Activated T-helper 17 cell treated with anti-CD3 and anti-CD28 coated beads, Interleukin-2, amount 50 U/mL, for 72 hours (primary cell): ENCODE measurements at regions not wholly inside any gene's neighbourhood (a gene's known extent, or its start where the extent isn't known, plus 50 kb on each side); places are given as distances from the start of the nearest gene placed in this dataset.
"Not testable (repeated sequence)": the region's sequence is repeated elsewhere in the genome, so short reads cannot be mapped to it uniquely, and the experiment has no call there.

ENCODE experiments used
- ATAC-seq: fragments of 150-1000 bp; cut with Tn5 transposase; replicated peaks from 2 replicates; pipeline ENCODE4 v1.10.0; 2021; ENCODE audit warnings: mild to moderate bottlenecking, moderate library complexity
- H3K27ac Mint-ChIP-seq: one replicate; pipeline ENCODE4 v1.8.0; 2022; ENCODE audit warnings: mixed read lengths
- H3K27me3 Mint-ChIP-seq: one replicate; pipeline ENCODE4 v1.8.0; 2022; ENCODE audit warnings: mixed read lengths
- H3K36me3 Mint-ChIP-seq: one replicate; pipeline ENCODE4 v1.8.0; 2022; ENCODE audit warnings: low read depth, mild to moderate bottlenecking, mixed read lengths
- H3K4me1 Mint-ChIP-seq: one replicate; pipeline ENCODE4 v1.8.0; 2022; ENCODE audit warnings: mixed read lengths
- H3K4me3 Mint-ChIP-seq: one replicate; pipeline ENCODE4 v1.8.0; 2022; ENCODE audit warnings: mild to moderate bottlenecking, mixed read lengths
- H3K9me3 Mint-ChIP-seq: one replicate; pipeline ENCODE4 v1.8.0; 2022; ENCODE audit warnings: mixed read lengths

GRCh38 chr6:78526432-78526831, 340.9 kb upstream of the IRAK1BP1 start:
- ATAC-seq, result no peak
- H3K4me3 Mint-ChIP-seq, result no peak overlapping the region
- H3K4me1 Mint-ChIP-seq, result no peaks in the 10 kb centered on the region

GRCh38 chr6:78528926-78529325, 338.4 kb upstream of the IRAK1BP1 start:
- Mint-ChIP-seq H3K9me3 (no peaks in the 10 kb centered on the region), H3K4me3 (no peak overlapping the region), H3K36me3 (no peaks in the 10 kb centered on the region), H3K27me3 (no peaks in the 10 kb centered on the region), H3K4me1 (no peaks in the 10 kb centered on the region), H3K27ac (no peak overlapping the region)
- no peak for ATAC-seq

More at GRCh38 chr6:78526432-78526831, 340.9 kb upstream of the IRAK1BP1 start:
- H3K36me3 Mint-ChIP-seq, result no peaks in the 10 kb centered on the region
- peaks cover 5% of the 10 kb centered on the region for H3K9me3 Mint-ChIP-seq
- H3K27ac Mint-ChIP-seq, result no peak overlapping the region
- peaks cover 3% of the 10 kb centered on the region for H3K27me3 Mint-ChIP-seq

GRCh38 chr6:78530208-78530607, 337.1 kb upstream of the IRAK1BP1 start:
- Mint-ChIP-seq H3K27me3 (no peaks in the 10 kb centered on the region), H3K27ac (no peak overlapping the region), H3K36me3 (no peaks in the 10 kb centered on the region), H3K4me3 (no peak overlapping the region), H3K4me1 (no peaks in the 10 kb centered on the region), H3K9me3 (no peaks in the 10 kb centered on the region)
- ATAC-seq, result no peak

- Mint-ChIP-seq H3K9me3 (no peaks in the 10 kb centered on the region), H3K4me1 (no peaks in the 10 kb centered on the region), H3K27ac (no peak overlapping the region), H3K36me3 (no peaks in the 10 kb centered on the region), H3K4me3 (no peak overlapping the region), H3K27me3 (no peaks in the 10 kb centered on the region)
- ATAC-seq, result no peak
Measured at GRCh38 chr6:78533426-78533825, 333.9 kb upstream of the IRAK1BP1 start.

GRCh38 chr6:78533876-78534275, 333.5 kb upstream of the IRAK1BP1 start:
- Mint-ChIP-seq H3K36me3 (no peaks in the 10 kb centered on the region), H3K9me3 (no peaks in the 10 kb centered on the region), H3K27ac (no peak overlapping the region), H3K4me1 (no peaks in the 10 kb centered on the region), H3K4me3 (no peak overlapping the region), H3K27me3 (no peaks in the 10 kb centered on the region)
- ATAC-seq, result no peak

GRCh38 chr6:78538002-78538401, 329.3 kb upstream of the IRAK1BP1 start:
- peak; percentile 43 for ATAC-seq
- Mint-ChIP-seq H3K4me3 (no peak overlapping the region), H3K36me3 (no peaks in the 10 kb centered on the region), H3K27me3 (no peaks in the 10 kb centered on the region), H3K27ac (no peak overlapping the region), H3K9me3 (no peaks in the 10 kb centered on the region), H3K4me1 (no peaks in the 10 kb centered on the region)

GRCh38 chr6:78547636-78548035, 319.7 kb upstream of the IRAK1BP1 start:
- H3K36me3 Mint-ChIP-seq, H3K9me3 Mint-ChIP-seq, H3K4me3 Mint-ChIP-seq, H3K27me3 Mint-ChIP-seq, ATAC-seq, H3K4me1 Mint-ChIP-seq, H3K27ac Mint-ChIP-seq: not testable (repeated sequence)

- H3K36me3 Mint-ChIP-seq, result no peaks in the 10 kb centered on the region
- H3K4me3 Mint-ChIP-seq, result no peak overlapping the region
- no peak for ATAC-seq
- H3K4me1 Mint-ChIP-seq, result no peaks in the 10 kb centered on the region
- H3K27me3 Mint-ChIP-seq, result no peaks in the 10 kb centered on the region
- peaks cover 13% of the 10 kb centered on the region for H3K9me3 Mint-ChIP-seq
- H3K27ac Mint-ChIP-seq, result no peak overlapping the region
Measured at GRCh38 chr6:78551361-78551760, 316.0 kb upstream of the IRAK1BP1 start.

GRCh38 chr6:78552435-78552834, 314.9 kb upstream of the IRAK1BP1 start:
- Mint-ChIP-seq H3K4me3 (no peak overlapping the region), H3K4me1 (no peaks in the 10 kb centered on the region), H3K27me3 (no peaks in the 10 kb centered on the region), H3K36me3 (no peaks in the 10 kb centered on the region), H3K27ac (no peak overlapping the region), H3K9me3 (peaks cover 20% of the 10 kb centered on the region)
- no peak for ATAC-seq

- no peak overlapping the region for H3K4me3 Mint-ChIP-seq
- H3K4me1 Mint-ChIP-seq, result no peaks in the 10 kb centered on the region
- H3K9me3 Mint-ChIP-seq, result peaks cover 20% of the 10 kb centered on the region
- ATAC-seq, result no peak
- no peaks in the 10 kb centered on the region for H3K36me3 Mint-ChIP-seq
- H3K27ac Mint-ChIP-seq, result no peak overlapping the region
- H3K27me3 Mint-ChIP-seq, result no peaks in the 10 kb centered on the region
Measured at GRCh38 chr6:78554341-78554740, 313.0 kb upstream of the IRAK1BP1 start.

- Mint-ChIP-seq H3K4me1 (no peaks in the 10 kb centered on the region), H3K4me3 (no peak overlapping the region), H3K27ac (no peak overlapping the region), H3K9me3 (peaks cover 17% of the 10 kb centered on the region), H3K27me3 (no peaks in the 10 kb centered on the region), H3K36me3 (no peaks in the 10 kb centered on the region)
- no peak for ATAC-seq
Measured at GRCh38 chr6:78559056-78559455, 308.3 kb upstream of the IRAK1BP1 start.

- Mint-ChIP-seq H3K4me3 (no peak overlapping the region), H3K27me3 (peaks cover 3% of the 10 kb centered on the region), H3K4me1 (no peaks in the 10 kb centered on the region), H3K9me3 (peaks cover 11% of the 10 kb centered on the region), H3K27ac (no peak overlapping the region), H3K36me3 (no peaks in the 10 kb centered on the region)
- ATAC-seq, result no peak
Measured at GRCh38 chr6:78561015-78561414, 306.3 kb upstream of the IRAK1BP1 start.

- no peak overlapping the region for H3K4me3 Mint-ChIP-seq
- no peaks in the 10 kb centered on the region for H3K36me3 Mint-ChIP-seq
- no peak for ATAC-seq
- H3K27ac Mint-ChIP-seq, result no peak overlapping the region
- H3K4me1 Mint-ChIP-seq, result no peaks in the 10 kb centered on the region
- peaks cover 3% of the 10 kb centered on the region for H3K27me3 Mint-ChIP-seq
- peaks cover 7% of the 10 kb centered on the region for H3K9me3 Mint-ChIP-seq
Measured at GRCh38 chr6:78565997-78566396, 301.4 kb upstream of the IRAK1BP1 start.

GRCh38 chr6:78570044-78570443, 297.3 kb upstream of the IRAK1BP1 start:
- peaks cover 8% of the 10 kb centered on the region for H3K9me3 Mint-ChIP-seq
- H3K4me3 Mint-ChIP-seq, result no peak overlapping the region
- no peaks in the 10 kb centered on the region for H3K4me1 Mint-ChIP-seq
- ATAC-seq, result no peak
- H3K36me3 Mint-ChIP-seq, result no peaks in the 10 kb centered on the region
- no peaks in the 10 kb centered on the region for H3K27me3 Mint-ChIP-seq
- no peak overlapping the region for H3K27ac Mint-ChIP-seq

- Mint-ChIP-seq H3K27me3 (peaks cover 5% of the 10 kb centered on the region), H3K9me3 (peaks cover 4% of the 10 kb centered on the region), H3K4me3 (no peak overlapping the region), H3K36me3 (no peaks in the 10 kb centered on the region), H3K27ac (no peak overlapping the region), H3K4me1 (no peaks in the 10 kb centered on the region)
- ATAC-seq, result no peak
Measured at GRCh38 chr6:78577585-78577984, 289.8 kb upstream of the IRAK1BP1 start.

- Mint-ChIP-seq H3K27me3 (peaks cover 5% of the 10 kb centered on the region), H3K9me3 (no peaks in the 10 kb centered on the region), H3K4me1 (no peaks in the 10 kb centered on the region), H3K36me3 (no peaks in the 10 kb centered on the region), H3K27ac (no peak overlapping the region), H3K4me3 (no peak overlapping the region)
- no peak for ATAC-seq
Measured at GRCh38 chr6:78578430-78578829, 288.9 kb upstream of the IRAK1BP1 start.
